Fibroblast of lung (primary cell): ENCODE measurements at regions not wholly inside any gene's neighbourhood (a gene's known extent, or its start where the extent isn't known, plus 50 kb on each side); places are given as distances from the start of the nearest gene placed in this dataset.

ENCODE experiments used
- DNase-seq, 2 donors: peaks; one replicate each; pipeline versions ENCODE4 v3.0.0 to v3.0.0-alpha.2; 2010; ENCODE audit warnings: low read depth in 2 of 2
- H2AFZ ChIP-seq: 2 replicates; pipeline ENCODE4 v1.5.1; 2012; ENCODE audit warnings: low read length, control low read depth, inconsistent platforms
- H3K27ac ChIP-seq: 2 replicates; pipeline ENCODE4 v1.5.1; 2011; ENCODE audit warnings: low read length, control low read depth; ENCODE audit not compliant: insufficient read depth
- H3K27me3 ChIP-seq: 2 replicates; pipeline ENCODE4 v1.5.1; 2011; ENCODE audit warnings: mild to moderate bottlenecking, low read length; ENCODE audit not compliant: control insufficient read depth, insufficient read depth
- H3K36me3 ChIP-seq: 2 replicates; pipeline ENCODE4 v1.5.1; 2011; ENCODE audit warnings: low read length; ENCODE audit not compliant: control insufficient read depth, insufficient read depth
- H3K4me1 ChIP-seq: 2 replicates; pipeline ENCODE4 v1.5.1; 2011; ENCODE audit warnings: low read length; ENCODE audit not compliant: control insufficient read depth, insufficient read depth; ENCODE audit errors: extremely low read depth
- H3K4me2 ChIP-seq: 2 replicates; pipeline ENCODE4 v1.5.1; 2011; ENCODE audit warnings: low read length, control low read depth; ENCODE audit not compliant: insufficient read depth; ENCODE audit errors: extremely low read depth
- H3K4me3 ChIP-seq, 4 experiments: fragments of 200-600 bp in 1 of 4; sonication (generic) in 1 of 4; replicated peaks in 1 of 4; 2 replicates each; pipeline ENCODE4 v1.5.1; 2011 to 2016; ENCODE audit warnings: low read length in 4 of 4, low read depth in 3 of 4, mild to moderate bottlenecking in 3 of 4, control low read depth in 2 of 4, inconsistent platforms in 1 of 4, mixed read lengths in 1 of 4; ENCODE audit not compliant: insufficient read depth in 1 of 4; ENCODE audit errors: control extremely low read depth in 1 of 4
- H3K79me2 ChIP-seq: 2 replicates; pipeline ENCODE4 v1.5.1; 2012; ENCODE audit warnings: mild to moderate bottlenecking, low read length, inconsistent platforms; ENCODE audit not compliant: control insufficient read depth, insufficient read depth
- H3K9ac ChIP-seq: 2 replicates; pipeline ENCODE4 v1.5.1; 2011; ENCODE audit warnings: mild to moderate bottlenecking, low read length, control low read depth; ENCODE audit not compliant: insufficient read depth
- H3K9me3 ChIP-seq: 2 replicates; pipeline ENCODE4 v1.5.1; 2012; ENCODE audit warnings: low read depth, low read length; ENCODE audit not compliant: control insufficient read depth, insufficient read depth
- H4K20me1 ChIP-seq: 2 replicates; pipeline ENCODE4 v1.5.1; 2011; ENCODE audit warnings: low read length; ENCODE audit not compliant: control insufficient read depth, insufficient read depth; ENCODE audit errors: extremely low read depth
- EZH2 ChIP-seq: IDR thresholded peaks from 2 replicates; pipeline ENCODE4 v1.5.1; 2012; ENCODE audit warnings: low read length, control low read depth, mild to moderate bottlenecking; ENCODE audit errors: missing control alignments
- TF ChIP-seq, protein P1 (sequence below), 2 donors: IDR thresholded peaks in 1 of 2; conservative IDR thresholded peaks in 1 of 2; 1 replicate in 1 of 2; 2 replicates in 1 of 2; pipeline ENCODE4 v1.5.1; 2011 to 2012; ENCODE audit warnings: low read length in 2 of 2, control low read depth in 1 of 2, inconsistent platforms in 1 of 2, low read depth in 1 of 2, mild to moderate bottlenecking in 1 of 2

DNA sequence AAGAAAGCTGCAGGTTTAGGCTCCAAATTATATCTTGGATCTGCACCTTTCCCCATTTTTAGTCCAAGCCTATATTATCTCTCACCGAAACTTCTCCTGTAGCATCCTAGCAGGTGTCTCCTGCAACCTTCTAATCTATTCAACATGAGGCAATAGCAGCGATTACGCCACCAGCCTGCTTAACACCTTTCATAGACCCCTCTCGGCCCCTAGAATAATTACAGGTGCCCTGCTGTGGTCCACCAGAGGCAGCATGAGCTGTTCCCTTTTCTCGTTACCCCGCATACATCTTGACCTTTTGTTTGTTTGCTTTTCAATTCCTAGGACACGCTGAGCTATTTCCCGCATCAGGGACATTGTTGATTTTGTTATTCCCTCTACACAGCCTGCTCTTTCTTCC lies 361.9 kb downstream of the CYRIA start:
- Histone ChIP-seq H3K36me3 (no peaks in the 10 kb centered on the region), H3K27me3 (no peaks in the 10 kb centered on the region), H2AFZ (no peak overlapping the region), H3K79me2 (no peaks in the 10 kb centered on the region), H3K9me3 (no peaks in the 10 kb centered on the region), H3K4me3 (no peak overlapping the region), H3K4me1 (no peaks in the 10 kb centered on the region), H3K4me2 (no peak overlapping the region), H3K9ac (no peak overlapping the region), H3K27ac (no peak overlapping the region), H4K20me1 (no peaks in the 10 kb centered on the region)
- TF ChIP-seq, protein P1, sequence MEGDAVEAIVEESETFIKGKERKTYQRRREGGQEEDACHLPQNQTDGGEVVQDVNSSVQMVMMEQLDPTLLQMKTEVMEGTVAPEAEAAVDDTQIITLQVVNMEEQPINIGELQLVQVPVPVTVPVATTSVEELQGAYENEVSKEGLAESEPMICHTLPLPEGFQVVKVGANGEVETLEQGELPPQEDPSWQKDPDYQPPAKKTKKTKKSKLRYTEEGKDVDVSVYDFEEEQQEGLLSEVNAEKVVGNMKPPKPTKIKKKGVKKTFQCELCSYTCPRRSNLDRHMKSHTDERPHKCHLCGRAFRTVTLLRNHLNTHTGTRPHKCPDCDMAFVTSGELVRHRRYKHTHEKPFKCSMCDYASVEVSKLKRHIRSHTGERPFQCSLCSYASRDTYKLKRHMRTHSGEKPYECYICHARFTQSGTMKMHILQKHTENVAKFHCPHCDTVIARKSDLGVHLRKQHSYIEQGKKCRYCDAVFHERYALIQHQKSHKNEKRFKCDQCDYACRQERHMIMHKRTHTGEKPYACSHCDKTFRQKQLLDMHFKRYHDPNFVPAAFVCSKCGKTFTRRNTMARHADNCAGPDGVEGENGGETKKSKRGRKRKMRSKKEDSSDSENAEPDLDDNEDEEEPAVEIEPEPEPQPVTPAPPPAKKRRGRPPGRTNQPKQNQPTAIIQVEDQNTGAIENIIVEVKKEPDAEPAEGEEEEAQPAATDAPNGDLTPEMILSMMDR (conservative IDR thresholded peaks at IDR 0.05 in 1 of 2, IDR thresholded peaks at IDR 0.05 in 1 of 2; ENCODE audit: low read depth in 1 of 2, low read length in 2 of 2) = no peak
- no peak for TF ChIP-seq EZH2
- DNase-seq = no peak

DNA sequence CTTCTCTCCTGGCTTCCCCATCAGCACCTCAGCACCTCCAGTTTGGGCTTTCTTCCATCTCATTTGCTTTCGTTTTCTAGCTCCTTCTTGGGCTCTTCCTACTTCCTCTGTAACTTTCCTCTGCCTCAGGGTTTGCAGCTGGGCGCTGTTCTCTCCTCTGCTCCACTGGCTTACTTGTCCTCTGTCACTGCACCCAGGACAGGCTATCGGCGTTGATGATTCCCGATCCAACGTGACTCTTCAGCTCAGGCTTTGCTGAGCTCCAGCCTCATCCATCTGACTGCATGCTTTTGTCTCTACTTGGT lies 362.4 kb downstream of the CYRIA start:
- Histone ChIP-seq H3K4me3 (no peak overlapping the region), H3K27me3 (no peaks in the 10 kb centered on the region), H3K79me2 (no peaks in the 10 kb centered on the region), H2AFZ (no peak overlapping the region), H3K27ac (no peak overlapping the region), H3K36me3 (no peaks in the 10 kb centered on the region), H3K4me2 (no peak overlapping the region), H4K20me1 (no peaks in the 10 kb centered on the region), H3K9ac (no peak overlapping the region), H3K9me3 (no peaks in the 10 kb centered on the region), H3K4me1 (no peaks in the 10 kb centered on the region)
- TF ChIP-seq, protein P1 (conservative IDR thresholded peaks at IDR 0.05 in 1 of 2, IDR thresholded peaks at IDR 0.05 in 1 of 2; ENCODE audit: low read depth in 1 of 2, low read length in 2 of 2) = no peak
- no peak for TF ChIP-seq EZH2
- DNase-seq = no peak

- no peak for DNase-seq
- Histone ChIP-seq H3K27ac (no peak overlapping the region), H3K4me1 (no peaks in the 10 kb centered on the region), H4K20me1 (no peaks in the 10 kb centered on the region), H3K4me3 (no peak overlapping the region), H2AFZ (no peak overlapping the region), H3K9ac (no peak overlapping the region), H3K79me2 (no peaks in the 10 kb centered on the region), H3K36me3 (no peaks in the 10 kb centered on the region), H3K9me3 (no peaks in the 10 kb centered on the region), H3K4me2 (no peak overlapping the region), H3K27me3 (no peaks in the 10 kb centered on the region)
- TF ChIP-seq EZH2 = no peak
- TF ChIP-seq, protein P1 (conservative IDR thresholded peaks at IDR 0.05 in 1 of 2, IDR thresholded peaks at IDR 0.05 in 1 of 2; ENCODE audit: low read depth in 1 of 2, low read length in 2 of 2) = no peak
These were observed 362.3 kb downstream of the MYCN start for GRCh38 chr2:16302431-16303272.
